SK-N-MC (cell line): ENCODE measurements at regions not wholly inside any gene's neighbourhood (a gene's known extent, or its start where the extent isn't known, plus 50 kb on each side); places are given as distances from the start of the nearest gene placed in this dataset.
"Not testable (repeated sequence)": the region's sequence is repeated elsewhere in the genome, so short reads cannot be mapped to it uniquely, and the experiment has no call there.

ENCODE experiments used
- EZH2 ChIP-seq: fragments of 200-600 bp; sonication (generic); IDR thresholded peaks from one replicate; pipeline ENCODE4 v1.6.1; 2017; ENCODE audit warnings: antibody characterized with exemption
- POLR2AphosphoS5 ChIP-seq: IDR thresholded peaks from 2 replicates; pipeline ENCODE4 v1.6.1; 2012; ENCODE audit warnings: mild to moderate bottlenecking, low read depth, low read length, borderline replicate concordance

- not testable (repeated sequence) for TF ChIP-seq EZH2, POLR2AphosphoS5
Observed at GRCh38 chr10:46749470-46749869, 161.8 kb upstream of the PTPN20 start.
